Aorta (tissue), 5 donors: ENCODE measurements at regions not wholly inside any gene's neighbourhood (a gene's known extent, or its start where the extent isn't known, plus 50 kb on each side); places are given as distances from the start of the nearest gene placed in this dataset.

ENCODE experiments used
- ATAC-seq: fragments of 200-7000 bp; cut with Tn5 transposase; one replicate; pipeline ENCODE4 v1.9.1; 2022; ENCODE audit warnings: moderate library complexity; ENCODE audit not compliant: low FRiP score
- DNase-seq, 2 donors: peaks; one replicate each; pipeline ENCODE4 v3.0.0-alpha.2; 2020
- H3K27ac ChIP-seq, 2 donors: one replicate each; pipeline ENCODE4 v1.5.1; 2013; ENCODE audit warnings: low read length in 2 of 2, mild to moderate bottlenecking in 2 of 2, moderate library complexity in 2 of 2, control low read depth in 1 of 2, inconsistent platforms in 1 of 2, low read depth in 1 of 2
- H3K27me3 ChIP-seq, 2 donors: one replicate each; pipeline ENCODE4 v1.6.1; 2013; ENCODE audit warnings: control low read depth in 1 of 2, low read length in 1 of 2, mild to moderate bottlenecking in 1 of 2, moderate library complexity in 1 of 2; ENCODE audit not compliant: insufficient read depth in 2 of 2, control insufficient read depth in 1 of 2
- H3K36me3 ChIP-seq, 2 donors: one replicate each; pipeline ENCODE4 v1.6.1; 2013; ENCODE audit warnings: control low read depth in 1 of 2, low read length in 1 of 2, mild to moderate bottlenecking in 1 of 2; ENCODE audit not compliant: insufficient read depth in 2 of 2, control insufficient read depth in 1 of 2
- H3K4me1 ChIP-seq, 2 donors: one replicate each; pipeline ENCODE4 v1.6.1; 2013; ENCODE audit warnings: low read length in 2 of 2, control low read depth in 1 of 2, mild to moderate bottlenecking in 1 of 2, moderate library complexity in 1 of 2; ENCODE audit not compliant: insufficient read depth in 2 of 2, control insufficient read depth in 1 of 2
- H3K4me3 ChIP-seq, 2 donors: one replicate each; pipeline ENCODE4 v1.5.1; 2013; ENCODE audit warnings: low read length in 2 of 2, control low read depth in 1 of 2, mild to moderate bottlenecking in 1 of 2
- H3K9me3 ChIP-seq: one replicate; pipeline ENCODE4 v1.6.1; 2013; ENCODE audit warnings: mild to moderate bottlenecking, low read length; ENCODE audit not compliant: control insufficient read depth
- WGBS, 2 donors: extraction: QIAGEN DNeasy Blood & Tissue Kit; methylation state at CpG; one replicate each; pipeline ENCODE4 v1.1.7; 2013; 5-methylcytosine and 5-hydroxymethylcytosine counted together
- intact Hi-C, 2 donors: fragments of 100-400 bp; cut with DNase I; formaldehyde crosslinking; loops; one replicate each; pipeline versions ENCODE4 v1.14.2 to v1.15.0; 2022
- donor health status: healthy with polysubstance abuse.
- donor health status: Bipolar disorder and iron deficiency.
- donor health status: DM: no; HTN: no; CAD: no.
- donor health status: DM: no; HTN: no; CAD: no.
- donor health status: DM: yes; HTN: yes; CAD: no.

GRCh38 chr5:28896949-28897348 lies 1858.6 kb upstream of the CDH9 start:
- Histone ChIP-seq H3K9me3 (no peaks in the 10 kb centered on the region), H3K27me3 (no peaks in the 10 kb centered on the region), H3K36me3 (no peaks in the 10 kb centered on the region), H3K27ac (no peak overlapping the region), H3K4me3 (no peak overlapping the region), H3K4me1 (no peaks in the 10 kb centered on the region)
- intact Hi-C loops: no loop called here
- ATAC-seq: no peak
- DNase-seq: no peak

- no peaks in the 10 kb centered on the region for H3K4me1 ChIP-seq
- intact Hi-C loops: no loop called here
- DNase-seq: no peak
- H3K36me3 ChIP-seq: no peaks in the 10 kb centered on the region
- 79 to 80% methylated on average over 1 of the region's 1 CpG for WGBS, 2 donors
- ATAC-seq: no peak
- H3K27me3 ChIP-seq: no peaks in the 10 kb centered on the region
- no peak overlapping the region for H3K27ac ChIP-seq
- peaks cover 1% of the 10 kb centered on the region for H3K9me3 ChIP-seq
- H3K4me3 ChIP-seq: no peak overlapping the region
These were observed 1842.5 kb upstream of the CDH9 start for GRCh38 chr5:28880936-28881335.

- DNase-seq (no peak), ATAC-seq (no peak)
- H3K9me3 ChIP-seq: peaks cover 2% of the 10 kb centered on the region
- no peak overlapping the region for H3K27ac ChIP-seq
- intact Hi-C loops: no loop called here
- H3K27me3 ChIP-seq: no peaks in the 10 kb centered on the region
- no peaks in the 10 kb centered on the region for H3K4me1 ChIP-seq
- H3K36me3 ChIP-seq: no peaks in the 10 kb centered on the region
- H3K4me3 ChIP-seq: no peak overlapping the region
These were observed 1838.7 kb upstream of the CDH9 start for GRCh38 chr5:28877050-28877449.

GRCh38 chr5:28864006-28864405 lies 1825.6 kb upstream of the CDH9 start:
- DNase-seq: no peak
- peaks cover 2% of the 10 kb centered on the region for H3K9me3 ChIP-seq
- intact Hi-C loops: no loop called here

GRCh38 chr5:28862860-28863196 lies 1824.4 kb upstream of the CDH9 start:
- 45 to 55% methylated on average over 1 of the region's 1 CpG for WGBS, 2 donors
- ATAC-seq: no peak

More at GRCh38 chr5:28864006-28864405, 1825.6 kb upstream of the CDH9 start:
- no peaks in the 10 kb centered on the region for H3K4me1 ChIP-seq
- no peaks in the 10 kb centered on the region for H3K36me3 ChIP-seq
- no peaks in the 10 kb centered on the region for H3K27me3 ChIP-seq
- no peak for ATAC-seq
- H3K27ac ChIP-seq: no peak overlapping the region
- H3K4me3 ChIP-seq: no peak overlapping the region
- WGBS, 2 donors: 74 to 77% methylated on average over 2 of the region's 2 CpGs

GRCh38 chr5:28862137-28862859 lies 1823.9 kb upstream of the CDH9 start:
- Histone ChIP-seq H3K4me1 (no peaks in the 10 kb centered on the region), H3K9me3 (peaks cover 2% of the 10 kb centered on the region), H3K36me3 (no peaks in the 10 kb centered on the region), H3K4me3 (no peak overlapping the region), H3K27ac (no peak overlapping the region), H3K27me3 (no peaks in the 10 kb centered on the region)
- no peak for DNase-seq
- intact Hi-C loops: no loop called here
- 87 to 88% methylated on average over 12 of the region's 12 CpGs for WGBS, 2 donors
- no peak for ATAC-seq

More at GRCh38 chr5:28862860-28863196, 1824.4 kb upstream of the CDH9 start:
- H3K9me3 ChIP-seq: peaks cover 2% of the 10 kb centered on the region
- no peak overlapping the region for H3K27ac ChIP-seq
- H3K4me1 ChIP-seq: no peaks in the 10 kb centered on the region
- H3K36me3 ChIP-seq: no peaks in the 10 kb centered on the region
- DNase-seq: no peak
- H3K27me3 ChIP-seq: no peaks in the 10 kb centered on the region
- intact Hi-C loops: no loop called here
- H3K4me3 ChIP-seq: no peak overlapping the region

- Histone ChIP-seq H3K27me3 (no peaks in the 10 kb centered on the region), H3K4me1 (no peaks in the 10 kb centered on the region), H3K27ac (no peak overlapping the region), H3K36me3 (no peaks in the 10 kb centered on the region), H3K4me3 (no peak overlapping the region), H3K9me3 (no peaks in the 10 kb centered on the region)
- ATAC-seq: no peak
- no peak for DNase-seq
- WGBS, 2 donors: 54 to 69% methylated on average over 1 of the region's 1 CpG
- intact Hi-C loops: no loop called here
These were observed 1817.2 kb upstream of the CDH9 start for GRCh38 chr5:28855626-28856025.

- WGBS, 2 donors: 87 to 90% methylated on average over 13 of the region's 13 CpGs
- Histone ChIP-seq H3K27ac (no peak overlapping the region), H3K27me3 (no peaks in the 10 kb centered on the region), H3K4me1 (no peaks in the 10 kb centered on the region), H3K36me3 (no peaks in the 10 kb centered on the region), H3K4me3 (no peak overlapping the region), H3K9me3 (no peaks in the 10 kb centered on the region)
- intact Hi-C loops: no loop called here
- ATAC-seq: no peak
- DNase-seq: no peak
These were observed 1812.0 kb upstream of the CDH9 start for GRCh38 chr5:28850320-28850921.

GRCh38 chr5:28831042-28831441 lies 1792.7 kb upstream of the CDH9 start:
- ATAC-seq (no peak), DNase-seq (no peak)
- H3K4me3 ChIP-seq: no peak overlapping the region
- 87 to 89% methylated on average over 4 of the region's 4 CpGs for WGBS, 2 donors
- no peaks in the 10 kb centered on the region for H3K4me1 ChIP-seq
- H3K27me3 ChIP-seq: no peaks in the 10 kb centered on the region
- no peak overlapping the region for H3K27ac ChIP-seq
- H3K36me3 ChIP-seq: no peaks in the 10 kb centered on the region
- intact Hi-C loops: no loop called here
- H3K9me3 ChIP-seq: peaks cover 2% of the 10 kb centered on the region
